ENCODE measurements at regions not wholly inside any gene's neighbourhood (a gene's known extent, or its start where the extent isn't known, plus 50 kb on each side); places are given as distances from the start of the nearest gene placed in this dataset.
A peak's percentile ranks its signal among the peaks of the same experiment; 100 is the strongest.
"Not testable (repeated sequence)": the region's sequence is repeated elsewhere in the genome, so short reads cannot be mapped to it uniquely, and the experiment has no call there.

- not testable (repeated sequence) for TF ChIP-seq ZFX (IDR thresholded peaks at IDR 0.05)
- peak; percentile 15 for TF ChIP-seq CTCF (conservative IDR thresholded peaks at IDR 0.05)
These were observed 91.5 kb downstream of the DISP1 start for GRCh38 chr1:222906271-222906739.
